ENCODE measurements at regions not wholly inside any gene's neighbourhood (a gene's known extent, or its start where the extent isn't known, plus 50 kb on each side); places are given as distances from the start of the nearest gene placed in this dataset.
"Not testable (repeated sequence)": the region's sequence is repeated elsewhere in the genome, so short reads cannot be mapped to it uniquely, and the experiment has no call there.

DNA sequence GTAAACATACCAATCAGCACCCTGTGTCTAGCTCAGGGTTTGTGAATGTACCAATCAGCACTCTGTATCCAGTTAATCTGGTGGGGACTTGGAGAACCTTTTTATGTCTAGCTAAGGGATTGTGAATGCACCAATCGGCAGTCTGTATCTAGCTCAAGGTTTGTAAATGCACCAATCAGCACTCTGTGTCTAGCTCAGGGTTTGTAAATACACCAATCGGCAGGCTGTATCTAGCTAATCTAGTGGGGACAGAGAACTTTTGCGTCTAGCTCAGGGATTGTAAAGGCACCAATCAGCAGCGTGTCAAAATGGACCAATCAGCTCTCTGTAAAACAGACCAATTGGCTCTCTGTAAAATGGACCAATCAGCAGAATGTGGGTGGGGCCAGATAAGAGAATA is 126.7 kb upstream of the MYO10 start:
- TF ChIP-seq, protein P1, sequence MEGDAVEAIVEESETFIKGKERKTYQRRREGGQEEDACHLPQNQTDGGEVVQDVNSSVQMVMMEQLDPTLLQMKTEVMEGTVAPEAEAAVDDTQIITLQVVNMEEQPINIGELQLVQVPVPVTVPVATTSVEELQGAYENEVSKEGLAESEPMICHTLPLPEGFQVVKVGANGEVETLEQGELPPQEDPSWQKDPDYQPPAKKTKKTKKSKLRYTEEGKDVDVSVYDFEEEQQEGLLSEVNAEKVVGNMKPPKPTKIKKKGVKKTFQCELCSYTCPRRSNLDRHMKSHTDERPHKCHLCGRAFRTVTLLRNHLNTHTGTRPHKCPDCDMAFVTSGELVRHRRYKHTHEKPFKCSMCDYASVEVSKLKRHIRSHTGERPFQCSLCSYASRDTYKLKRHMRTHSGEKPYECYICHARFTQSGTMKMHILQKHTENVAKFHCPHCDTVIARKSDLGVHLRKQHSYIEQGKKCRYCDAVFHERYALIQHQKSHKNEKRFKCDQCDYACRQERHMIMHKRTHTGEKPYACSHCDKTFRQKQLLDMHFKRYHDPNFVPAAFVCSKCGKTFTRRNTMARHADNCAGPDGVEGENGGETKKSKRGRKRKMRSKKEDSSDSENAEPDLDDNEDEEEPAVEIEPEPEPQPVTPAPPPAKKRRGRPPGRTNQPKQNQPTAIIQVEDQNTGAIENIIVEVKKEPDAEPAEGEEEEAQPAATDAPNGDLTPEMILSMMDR (IDR thresholded peaks at IDR 0.05; ENCODE audit: extremely low read depth in 1 of 2, insufficient read depth in 1 of 2, low read depth in 1 of 2, low read length in 2 of 2): not testable (repeated sequence)
- TF ChIP-seq POLR2A (IDR thresholded peaks at IDR 0.05; ENCODE audit: low read depth, low read length); EZH2 (IDR thresholded peaks at IDR 0.05; ENCODE audit: borderline replicate concordance, low read depth, low read length, severe bottlenecking); POLR2AphosphoS5 (IDR thresholded peaks at IDR 0.05; ENCODE audit: insufficient read depth, low read depth, low read length); MYC (IDR thresholded peaks at IDR 0.05; ENCODE audit: low read depth, low read length); MAX (IDR thresholded peaks at IDR 0.05; ENCODE audit: insufficient read depth, insufficient read length): not testable (repeated sequence)

Data from endothelial cell of umbilical vein (primary cell).